HG02642 (cell line): ENCODE measurements at regions not wholly inside any gene's neighbourhood (a gene's known extent, or its start where the extent isn't known, plus 50 kb on each side); places are given as distances from the start of the nearest gene placed in this dataset.
"Not testable (repeated sequence)": the region's sequence is repeated elsewhere in the genome, so short reads cannot be mapped to it uniquely, and the experiment has no call there.

Source experiments
- ATAC-seq: cut with Tn5 transposase; IDR thresholded peaks from one replicate; pipeline ENCODE4 v1.9.1; 2021; ENCODE audit warnings: mild to moderate bottlenecking; ENCODE audit not compliant: unreplicated experiment, poor library complexity

GRCh38 chr9:88898039-88898720 lies 93.1 kb upstream of the S1PR3 start:
- ATAC-seq: no peak

- no peak for ATAC-seq
Measured at GRCh38 chr9:88905506-88905905, 85.8 kb upstream of the S1PR3 start.

GRCh38 chr9:88915916-88916315 lies 75.4 kb upstream of the S1PR3 start:
- no peak for ATAC-seq

- no peak for ATAC-seq
Measured at GRCh38 chr9:88916894-88917293, 74.4 kb upstream of the S1PR3 start.

GRCh38 chr9:88917375-88917774 lies 73.9 kb upstream of the S1PR3 start:
- no peak for ATAC-seq

GRCh38 chr9:88918537-88918936 lies 72.7 kb upstream of the S1PR3 start:
- not testable (repeated sequence) for ATAC-seq

- ATAC-seq: no peak
Measured at GRCh38 chr9:88920645-88921044, 70.6 kb upstream of the S1PR3 start.

- ATAC-seq: no peak
Measured at GRCh38 chr9:88922091-88922490, 69.2 kb upstream of the S1PR3 start.

- ATAC-seq: no peak
Measured at GRCh38 chr9:88923092-88923491, 68.2 kb upstream of the S1PR3 start.

- ATAC-seq: no peak
Measured at GRCh38 chr9:88923653-88924288, 67.5 kb upstream of the S1PR3 start.

- no peak for ATAC-seq
Measured at GRCh38 chr9:88925481-88925880, 65.8 kb upstream of the S1PR3 start.

- ATAC-seq: no peak
Measured at GRCh38 chr9:88926781-88927505, 64.3 kb upstream of the S1PR3 start.

- no peak for ATAC-seq
Measured at GRCh38 chr9:88927510-88927909, 63.8 kb upstream of the S1PR3 start.

- ATAC-seq: no peak
Measured at GRCh38 chr9:88930716-88931115, 60.6 kb upstream of the S1PR3 start.

- no peak for ATAC-seq
Measured at GRCh38 chr9:88932766-88933165, 58.5 kb upstream of the S1PR3 start.

GRCh38 chr9:88933607-88934379 lies 57.5 kb upstream of the S1PR3 start:
- no peak for ATAC-seq

- ATAC-seq: no peak
Measured at GRCh38 chr9:88934876-88935535, 56.3 kb upstream of the S1PR3 start.

GRCh38 chr9:88936132-88936531 lies 55.1 kb upstream of the S1PR3 start:
- ATAC-seq: no peak

GRCh38 chr9:88936668-88937067 lies 54.6 kb upstream of the S1PR3 start:
- ATAC-seq: no peak

- ATAC-seq: no peak
Measured at GRCh38 chr9:88937248-88937647, 54.0 kb upstream of the S1PR3 start.
